GM18505 (cell line): ENCODE measurements at regions not wholly inside any gene's neighbourhood (a gene's known extent, or its start where the extent isn't known, plus 50 kb on each side); places are given as distances from the start of the nearest gene placed in this dataset.
"Not testable (repeated sequence)": the region's sequence is repeated elsewhere in the genome, so short reads cannot be mapped to it uniquely, and the experiment has no call there.

Experiments used
- ATAC-seq: cut with Tn5 transposase; IDR thresholded peaks from one replicate; pipeline ENCODE4 v1.9.1; 2021; ENCODE audit not compliant: unreplicated experiment

- not testable (repeated sequence) for ATAC-seq
Measured at GRCh38 chr7:150169943-150170490, 153.1 kb upstream of the LRRC61 start.

- not testable (repeated sequence) for ATAC-seq
Measured at GRCh38 chr7:150183602-150184001, 139.6 kb upstream of the LRRC61 start.

- peak; percentile 69 for ATAC-seq
Measured at GRCh38 chr7:150189963-150190362, 133.2 kb upstream of the LRRC61 start.

- ATAC-seq, result not testable (repeated sequence)
Measured at GRCh38 chr7:150192541-150192940, 130.6 kb upstream of the LRRC61 start.

- ATAC-seq, result not testable (repeated sequence)
Measured at GRCh38 chr7:150193866-150194265, 129.3 kb upstream of the LRRC61 start.
